Skeletal muscle tissue (tissue), 3 donors: ENCODE measurements at regions not wholly inside any gene's neighbourhood (a gene's known extent, or its start where the extent isn't known, plus 50 kb on each side); places are given as distances from the start of the nearest gene placed in this dataset.

Experiments used
- H3K27ac ChIP-seq: one replicate; pipeline ENCODE4 v1.7.0; 2013; ENCODE audit warnings: mild to moderate bottlenecking, low read depth, low read length, inconsistent platforms
- H3K27me3 ChIP-seq, 3 donors: one replicate each; pipeline ENCODE4 v1.7.0; 2013; ENCODE audit warnings: low read length in 3 of 3; ENCODE audit not compliant: control insufficient read depth in 3 of 3, insufficient read depth in 3 of 3
- H3K36me3 ChIP-seq, 3 donors: one replicate each; pipeline ENCODE4 v1.7.0; 2013; ENCODE audit warnings: low read length in 3 of 3; ENCODE audit not compliant: control insufficient read depth in 3 of 3, insufficient read depth in 3 of 3
- H3K4me1 ChIP-seq, 3 donors: one replicate each; pipeline ENCODE4 v1.7.0; 2013; ENCODE audit warnings: low read length in 3 of 3, mild to moderate bottlenecking in 3 of 3; ENCODE audit not compliant: control insufficient read depth in 3 of 3, insufficient read depth in 3 of 3
- H3K4me3 ChIP-seq, 3 donors: one replicate each; pipeline ENCODE4 v1.7.0; 2013; ENCODE audit warnings: low read length in 3 of 3
- H3K9ac ChIP-seq, 3 donors: one replicate each; pipeline ENCODE4 v1.7.0; 2013; ENCODE audit warnings: low read length in 3 of 3, mild to moderate bottlenecking in 3 of 3, moderate library complexity in 2 of 3, low read depth in 1 of 3
- H3K9me3 ChIP-seq, 3 donors: one replicate each; pipeline ENCODE4 v1.7.0; 2013; ENCODE audit warnings: low read length in 3 of 3; ENCODE audit not compliant: control insufficient read depth in 3 of 3
- donor health status: Osteomylitis.

DNA sequence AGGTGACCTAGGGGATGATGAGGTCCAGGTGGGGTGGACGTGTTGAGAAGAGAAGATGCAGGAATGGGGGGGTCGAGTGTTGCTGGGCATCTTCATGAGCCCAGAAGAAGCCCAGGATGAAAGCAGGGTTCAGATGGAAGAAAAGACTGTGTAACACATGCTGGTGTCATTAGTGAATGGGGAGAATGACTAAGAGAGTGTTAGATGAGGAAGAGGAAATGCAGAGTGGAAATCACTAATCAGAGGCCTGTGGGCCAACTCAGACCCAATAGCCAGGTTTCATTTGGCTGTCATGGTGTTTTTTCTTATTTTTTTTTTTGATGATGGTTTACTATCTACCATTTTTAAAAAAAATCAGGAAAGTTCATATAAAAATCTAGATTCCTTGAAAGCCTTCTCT, 180.8 kb upstream of the CAMK1G start:
- Histone ChIP-seq H3K4me3 (no peak overlapping the region), H3K36me3 (no peaks in the 10 kb centered on the region), H3K9me3 (no peaks in the 10 kb centered on the region), H3K27me3 (no peaks in the 10 kb centered on the region), H3K4me1 (peaks cover 0 to 9% (median 0%) of the 10 kb centered on the region in 3 donors), H3K9ac (no peak overlapping the region), H3K27ac (no peak overlapping the region)

DNA sequence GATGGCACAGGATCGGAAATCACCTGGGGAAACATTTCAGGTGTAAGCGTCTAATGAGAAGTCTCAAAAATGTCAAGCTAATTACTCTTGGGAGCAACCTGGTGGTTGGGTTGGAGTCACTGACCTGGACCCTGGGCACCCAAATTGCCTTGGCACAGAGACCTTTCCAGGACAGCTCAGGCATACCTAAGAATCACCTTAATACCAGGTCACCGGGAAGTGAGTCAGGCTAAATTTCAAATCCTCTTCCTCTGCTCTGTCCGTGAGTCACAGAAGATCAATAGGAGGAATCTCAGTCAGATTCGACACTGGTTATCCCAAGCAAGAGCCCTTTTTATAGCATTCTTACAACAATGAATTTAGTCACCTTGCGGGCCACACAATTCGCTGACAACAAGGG, 179.6 kb upstream of the CAMK1G start:
- Histone ChIP-seq H3K9ac (no peak overlapping the region), H3K9me3 (no peaks in the 10 kb centered on the region), H3K27ac (no peak overlapping the region), H3K36me3 (no peaks in the 10 kb centered on the region), H3K4me1 (peaks cover 0 to 4% (median 0%) of the 10 kb centered on the region in 3 donors), H3K4me3 (no peak overlapping the region), H3K27me3 (no peaks in the 10 kb centered on the region)

DNA sequence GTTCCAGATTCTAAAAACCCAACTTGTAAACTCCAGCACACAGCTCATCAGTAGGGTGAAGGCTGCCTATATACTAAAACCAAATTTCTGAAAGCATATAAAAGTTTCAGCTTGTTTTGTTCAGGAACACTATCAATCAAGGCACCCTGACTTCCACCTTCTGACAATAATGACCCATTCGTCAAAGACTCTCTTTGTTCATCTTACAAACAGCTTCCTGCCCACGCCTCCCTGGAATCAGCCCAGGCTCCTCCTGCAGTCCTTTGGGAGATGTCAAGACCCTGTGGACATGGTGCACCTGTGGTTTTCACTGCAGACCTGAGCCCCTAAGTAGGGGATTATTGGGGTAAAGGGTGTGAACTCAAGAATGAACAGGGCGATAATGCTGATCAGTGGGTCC, 178.9 kb upstream of the CAMK1G start:
- no peak overlapping the region for H3K27ac ChIP-seq

DNA sequence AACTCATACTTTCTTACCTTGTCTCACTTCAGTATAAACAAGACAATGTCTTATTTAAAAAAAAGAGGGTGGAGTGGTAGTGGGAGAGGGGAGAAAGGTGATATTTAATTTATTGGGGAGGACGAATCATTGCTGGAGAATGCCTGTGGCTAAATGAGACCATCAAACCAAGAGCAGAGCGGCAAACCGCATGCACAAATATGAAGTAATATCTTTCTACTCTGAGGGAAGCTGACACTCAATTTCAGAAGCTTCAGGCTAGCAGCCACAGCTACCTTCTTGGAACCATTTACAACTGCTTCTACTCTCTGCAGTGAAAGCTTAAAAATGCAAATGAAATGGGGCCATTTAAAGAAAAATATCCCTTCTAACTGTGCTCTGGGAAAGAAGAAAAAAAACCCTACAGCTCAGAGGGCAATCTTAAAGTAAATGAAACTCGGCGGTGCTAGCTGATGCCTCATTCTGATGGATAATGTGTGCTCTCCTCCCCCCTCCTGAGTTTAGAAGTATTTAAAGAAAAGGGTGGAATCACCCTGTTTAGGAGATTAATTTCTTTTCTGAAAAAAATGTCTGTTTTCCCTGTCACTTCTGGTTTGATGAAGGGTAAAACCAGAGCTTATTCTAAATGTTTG, 178.2 kb upstream of the CAMK1G start:
- no peaks in the 10 kb centered on the region for H3K27me3 ChIP-seq
- H3K9me3 ChIP-seq: no peaks in the 10 kb centered on the region
- H3K4me3 ChIP-seq: no peak overlapping the region
- no peak overlapping the region for H3K27ac ChIP-seq
- H3K4me1 ChIP-seq: no peaks in the 10 kb centered on the region
- H3K9ac ChIP-seq: no peak overlapping the region
- H3K36me3 ChIP-seq: no peaks in the 10 kb centered on the region

More for the DNA sequence above, 178.9 kb upstream of the CAMK1G start:
- H3K27me3 ChIP-seq: no peaks in the 10 kb centered on the region
- no peak overlapping the region for H3K9ac ChIP-seq
- no peak overlapping the region for H3K4me3 ChIP-seq
- no peaks in the 10 kb centered on the region for H3K36me3 ChIP-seq
- no peaks in the 10 kb centered on the region for H3K9me3 ChIP-seq
- H3K4me1 ChIP-seq: no peaks in the 10 kb centered on the region

DNA sequence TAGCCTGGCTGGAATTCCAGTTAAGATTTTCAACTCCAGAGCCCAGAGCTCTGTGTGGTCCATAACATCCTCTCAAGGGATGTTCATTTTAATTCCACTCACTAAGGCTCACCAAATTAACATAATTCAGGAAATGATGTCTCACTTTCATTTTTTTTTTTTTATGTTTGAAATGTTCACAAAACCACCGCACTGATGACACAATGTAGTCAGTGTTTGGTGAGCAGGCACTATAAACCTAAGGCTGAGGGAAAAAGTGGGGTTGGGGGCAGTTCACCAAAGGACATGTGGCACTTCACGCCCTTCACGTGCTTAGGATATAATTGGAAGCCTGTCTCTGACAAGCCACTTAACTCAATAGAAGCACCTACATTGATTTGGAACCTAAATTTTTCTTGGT, 177.3 kb upstream of the CAMK1G start:
- no peak overlapping the region for H3K4me3 ChIP-seq
- no peaks in the 10 kb centered on the region for H3K36me3 ChIP-seq
- H3K27ac ChIP-seq: no peak overlapping the region
- H3K9me3 ChIP-seq: no peaks in the 10 kb centered on the region
- no peak overlapping the region for H3K9ac ChIP-seq
- H3K27me3 ChIP-seq: no peaks in the 10 kb centered on the region
- H3K4me1 ChIP-seq: peaks cover 0 to 2% (median 0%) of the 10 kb centered on the region in 3 donors

DNA sequence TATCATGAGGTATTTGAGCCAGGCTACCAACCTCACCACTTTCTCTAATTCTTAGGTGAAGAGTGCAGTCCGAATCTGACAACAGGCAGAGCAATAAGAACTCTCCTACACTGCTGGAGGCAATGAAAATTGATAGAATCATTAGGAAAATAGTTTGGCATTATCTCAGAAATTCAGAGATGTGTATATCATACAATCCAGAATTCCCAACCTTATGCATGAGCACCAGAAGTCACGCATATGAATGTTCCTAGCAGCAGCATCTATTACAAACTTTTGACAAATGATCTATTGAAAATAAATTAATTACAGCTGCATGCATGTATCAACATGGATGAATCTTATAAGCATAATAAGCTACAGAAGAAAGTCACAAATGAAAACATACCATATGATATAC, 176.9 kb upstream of the CAMK1G start:
- H3K36me3 ChIP-seq: no peaks in the 10 kb centered on the region
- no peak overlapping the region for H3K4me3 ChIP-seq
- H3K9ac ChIP-seq: no peak overlapping the region
- H3K27ac ChIP-seq: no peak overlapping the region
- H3K27me3 ChIP-seq: no peaks in the 10 kb centered on the region
- H3K4me1 ChIP-seq: peaks cover 0 to 3% (median 0%) of the 10 kb centered on the region in 3 donors
- H3K9me3 ChIP-seq: no peaks in the 10 kb centered on the region

DNA sequence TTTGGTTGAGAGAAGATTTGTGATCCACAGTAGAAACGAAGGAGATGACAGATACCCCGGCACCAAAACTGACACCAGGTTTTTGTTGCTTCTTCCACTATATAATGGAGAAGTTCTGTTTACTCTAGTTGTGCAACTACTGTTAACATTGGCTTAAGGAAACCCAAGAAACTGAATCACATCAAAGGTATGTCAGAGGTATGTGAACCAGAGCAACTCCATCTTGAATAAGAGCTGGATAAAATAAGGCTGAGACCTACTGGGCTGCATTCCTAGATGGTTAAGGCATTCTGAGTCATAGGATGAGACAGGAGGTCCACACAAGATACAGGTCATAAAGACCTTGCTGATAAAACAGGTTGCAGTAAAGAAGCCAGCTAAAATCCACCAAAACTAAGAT, 173.7 kb upstream of the CAMK1G start:
- Histone ChIP-seq H3K4me3 (no peak overlapping the region), H3K9me3 (no peaks in the 10 kb centered on the region), H3K36me3 (no peaks in the 10 kb centered on the region), H3K9ac (no peak overlapping the region), H3K4me1 (peaks cover 0 to 3% (median 0%) of the 10 kb centered on the region in 3 donors), H3K27ac (no peak overlapping the region), H3K27me3 (peaks cover 0 to under 1% (median 0%) of the 10 kb centered on the region in 3 donors)

DNA sequence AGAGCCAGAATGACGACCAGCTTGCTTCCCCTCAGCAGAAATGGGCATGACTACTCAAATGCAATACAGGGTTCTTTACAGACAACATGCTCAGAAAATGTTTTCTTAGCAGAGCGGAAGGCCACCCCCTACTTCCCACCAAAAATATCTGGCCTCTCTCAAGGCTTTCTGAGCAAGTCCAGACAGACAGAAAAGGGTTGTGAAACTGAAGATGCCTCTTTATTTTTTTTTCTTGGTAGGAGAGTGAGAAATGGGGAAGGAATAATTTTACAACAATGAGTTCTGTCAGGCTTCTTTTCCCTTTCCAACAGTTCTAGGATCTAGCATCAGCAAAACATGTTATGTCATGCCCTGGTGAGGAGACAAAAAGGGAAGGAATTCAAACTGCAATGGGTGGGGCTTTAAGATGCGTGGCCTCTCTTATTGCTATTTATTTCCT, 172.0 kb upstream of the CAMK1G start:
- H3K4me1 ChIP-seq: peaks cover 0 to 3% (median 0%) of the 10 kb centered on the region in 3 donors
- H3K27me3 ChIP-seq: peaks cover 0 to 5% (median 0%) of the 10 kb centered on the region in 3 donors
- H3K36me3 ChIP-seq: no peaks in the 10 kb centered on the region
- no peak overlapping the region for H3K9ac ChIP-seq
- H3K4me3 ChIP-seq: no peak overlapping the region
- H3K9me3 ChIP-seq: no peaks in the 10 kb centered on the region
- H3K27ac ChIP-seq: peak overlapping the region; percentile 63

DNA sequence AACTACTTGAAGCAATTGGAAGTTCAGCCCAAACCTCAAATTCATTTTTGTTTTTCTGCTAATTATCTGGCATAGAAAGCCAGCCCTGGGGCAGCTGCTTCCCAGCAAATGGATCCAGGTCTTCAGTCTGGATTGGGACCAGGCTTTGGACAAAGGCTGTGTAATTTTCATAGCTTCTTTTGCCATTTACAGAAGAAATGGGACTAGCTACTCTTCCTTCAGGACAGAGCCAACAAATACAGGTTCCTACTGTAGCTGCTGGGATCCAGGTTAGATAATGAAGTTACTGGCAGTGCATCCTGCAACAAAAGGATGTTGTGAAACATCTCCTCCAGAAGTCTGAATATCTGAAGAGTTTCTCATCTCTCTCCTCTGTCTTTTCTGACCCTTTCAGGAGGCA, 171.5 kb upstream of the CAMK1G start:
- H3K27ac ChIP-seq: peak overlapping the region; percentile 47
- no peaks in the 10 kb centered on the region for H3K36me3 ChIP-seq
- H3K27me3 ChIP-seq: peaks cover 0 to 5% (median 0%) of the 10 kb centered on the region in 3 donors
- H3K4me1 ChIP-seq: peaks cover 0 to 3% (median 0%) of the 10 kb centered on the region in 3 donors
- H3K9ac ChIP-seq: no peak overlapping the region
- H3K9me3 ChIP-seq: no peaks in the 10 kb centered on the region
- H3K4me3 ChIP-seq: no peak overlapping the region

DNA sequence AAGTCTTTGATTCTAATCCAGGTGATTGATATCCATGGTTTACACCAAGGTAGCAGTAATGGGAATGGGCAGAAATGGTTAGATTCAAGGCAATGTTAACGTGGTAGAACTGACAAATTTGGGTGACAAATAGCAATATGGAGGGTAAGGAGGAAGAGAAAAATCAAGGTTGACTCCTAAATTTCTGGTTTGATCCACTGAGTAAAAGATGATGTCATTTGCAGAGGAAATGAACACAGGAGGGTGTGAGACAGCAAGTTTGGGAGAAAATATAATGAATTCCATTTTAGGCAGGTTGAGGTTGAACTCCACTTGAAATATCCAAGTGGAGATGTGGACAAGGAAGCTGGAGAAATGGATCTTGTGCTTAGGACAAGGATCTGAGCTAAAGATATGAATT, 170.9 kb upstream of the CAMK1G start:
- H3K4me3 ChIP-seq: no peak overlapping the region
- H3K9ac ChIP-seq: no peak overlapping the region
- H3K27me3 ChIP-seq: peaks cover 0 to 5% (median 0%) of the 10 kb centered on the region in 3 donors
- peaks cover 0 to 3% (median 0%) of the 10 kb centered on the region in 3 donors for H3K4me1 ChIP-seq
- H3K36me3 ChIP-seq: no peaks in the 10 kb centered on the region
- H3K27ac ChIP-seq: peak overlapping the region; percentile 47
- H3K9me3 ChIP-seq: no peaks in the 10 kb centered on the region
